ENCODE measurements at regions not wholly inside any gene's neighbourhood (a gene's known extent, or its start where the extent isn't known, plus 50 kb on each side); places are given as distances from the start of the nearest gene placed in this dataset.
A peak's percentile ranks its signal among the peaks of the same experiment; 100 is the strongest.

- TF ChIP-seq CTCF (IDR thresholded peaks at IDR 0.05; ENCODE audit: low read depth, low read length) = no peak
- in situ Hi-C loops (cut with HindIII; ENCODE audit: low sequenced_read_pairs) = no loop called here
- DNase-seq (ENCODE audit: low read depth, low spot score) = peak; percentile 48
- H3K4me3 ChIP-seq (ENCODE audit: low read depth, low read length) = no peak overlapping the region
Observed at GRCh38 chr6:91462241-91462640, 875.4 kb upstream of the MAP3K7 start.

GRCh38 chr6:91453224-91453878 lies 866.5 kb upstream of the MAP3K7 start:
- no peak overlapping the region for H3K4me3 ChIP-seq (ENCODE audit: low read depth, low read length)
- in situ Hi-C loops (cut with HindIII; ENCODE audit: low sequenced_read_pairs) = no loop called here
- TF ChIP-seq CTCF (IDR thresholded peaks at IDR 0.05; ENCODE audit: low read depth, low read length) = no peak
- DNase-seq (ENCODE audit: low read depth, low spot score) = no peak

GRCh38 chr6:91449539-91449938 lies 862.7 kb upstream of the MAP3K7 start:
- no peak for DNase-seq (ENCODE audit: low read depth, low spot score)
- in situ Hi-C loops (cut with HindIII; ENCODE audit: low sequenced_read_pairs) = no loop called here
- H3K4me3 ChIP-seq (ENCODE audit: low read depth, low read length) = no peak overlapping the region
- no peak for TF ChIP-seq CTCF (IDR thresholded peaks at IDR 0.05; ENCODE audit: low read depth, low read length)

GRCh38 chr6:91447530-91448254 lies 860.8 kb upstream of the MAP3K7 start:
- TF ChIP-seq CTCF (IDR thresholded peaks at IDR 0.05; ENCODE audit: low read depth, low read length) = no peak
- H3K4me3 ChIP-seq (ENCODE audit: low read depth, low read length) = no peak overlapping the region
- no peak for DNase-seq (ENCODE audit: low read depth, low spot score)
- in situ Hi-C loops (cut with HindIII; ENCODE audit: low sequenced_read_pairs) = no loop called here

- in situ Hi-C loops (cut with HindIII; ENCODE audit: low sequenced_read_pairs) = no loop called here
- no peak for TF ChIP-seq CTCF (IDR thresholded peaks at IDR 0.05; ENCODE audit: low read depth, low read length)
- no peak for DNase-seq (ENCODE audit: low read depth, low spot score)
- no peak overlapping the region for H3K4me3 ChIP-seq (ENCODE audit: low read depth, low read length)
Observed at GRCh38 chr6:91447081-91447480, 860.2 kb upstream of the MAP3K7 start.

- no peak overlapping the region for H3K4me3 ChIP-seq (ENCODE audit: low read depth, low read length)
- in situ Hi-C loops (cut with HindIII; ENCODE audit: low sequenced_read_pairs) = no loop called here
- TF ChIP-seq CTCF (IDR thresholded peaks at IDR 0.05; ENCODE audit: low read depth, low read length) = no peak
- DNase-seq (ENCODE audit: low read depth, low spot score) = no peak
Observed at GRCh38 chr6:91443405-91443804, 856.5 kb upstream of the MAP3K7 start.

Data from astrocyte of the spinal cord (primary cell).